ENCODE measurements at regions not wholly inside any gene's neighbourhood (a gene's known extent, or its start where the extent isn't known, plus 50 kb on each side); places are given as distances from the start of the nearest gene placed in this dataset.

DNA sequence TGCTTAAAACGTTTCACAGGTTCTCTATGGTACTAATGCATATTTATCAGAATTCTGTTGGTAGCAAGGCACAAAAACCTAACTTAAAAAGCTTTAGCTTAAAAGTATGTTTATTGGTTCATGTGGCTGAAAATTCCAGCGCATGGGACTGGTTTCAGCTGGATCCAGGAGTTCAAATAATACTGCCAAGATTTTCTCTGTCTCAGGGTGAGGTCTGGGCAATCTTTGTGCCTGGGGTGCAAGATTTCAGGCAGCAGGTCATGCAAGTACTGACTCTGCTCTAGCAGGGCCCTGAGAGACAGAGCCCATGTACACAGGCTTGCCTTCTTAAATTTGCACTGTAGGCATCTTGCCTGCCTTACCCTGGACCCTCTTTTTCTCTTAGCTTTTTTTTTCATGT lies 134.2 kb upstream of the GAS1 start:
- Histone ChIP-seq H3K9me2 (ENCODE audit: insufficient read depth) (no peaks in the 10 kb centered on the region), H2AFZ (no peak overlapping the region), H3K27ac (no peak overlapping the region), H3K4me3 (no peak overlapping the region), H3K9me3 (ENCODE audit: low read depth) (no peaks in the 10 kb centered on the region), H4K20me1 (ENCODE audit: insufficient read depth) (no peaks in the 10 kb centered on the region), H3K79me2 (ENCODE audit: insufficient read depth) (no peaks in the 10 kb centered on the region), H3K4me1 (ENCODE audit: insufficient read depth) (0 out of 2 replicates have a peak, but pooled peaks cover 3% of the 10 kb centered on the region), H3K4me2 (ENCODE audit: unreplicated experiment) (no peak overlapping the region), H3F3A (ENCODE audit: insufficient read depth) (peaks cover 5% of the 10 kb centered on the region; the same call in 1 of the 2 replicates), H3K36me3 (ENCODE audit: low read depth) (no peaks in the 10 kb centered on the region), H3K9ac (no peak overlapping the region), H3K27me3 (replicated peaks; ENCODE audit: insufficient read depth) (no peaks in the 10 kb centered on the region)
- in situ Hi-C loops (cut with MboI), result no loop called here
- no peak for TF ChIP-seq EZH2 (IDR thresholded peaks at IDR 0.05; ENCODE audit: insufficient read depth, poor library complexity, severe bottlenecking)
- TF ChIP-seq EZH2phosphoT487 (IDR thresholded peaks at IDR 0.05; ENCODE audit: insufficient read depth, low read depth), result no peak
- WGBS, 2 experiments (ENCODE audit: low coverage in 1 of 2, low lambda C conversion rate in 2 of 2, missing lambda C conversion rate in 2 of 2), result 35 to 40% methylated on average over 2 of the region's 2 CpGs
- no peak for DNase-seq

DNA sequence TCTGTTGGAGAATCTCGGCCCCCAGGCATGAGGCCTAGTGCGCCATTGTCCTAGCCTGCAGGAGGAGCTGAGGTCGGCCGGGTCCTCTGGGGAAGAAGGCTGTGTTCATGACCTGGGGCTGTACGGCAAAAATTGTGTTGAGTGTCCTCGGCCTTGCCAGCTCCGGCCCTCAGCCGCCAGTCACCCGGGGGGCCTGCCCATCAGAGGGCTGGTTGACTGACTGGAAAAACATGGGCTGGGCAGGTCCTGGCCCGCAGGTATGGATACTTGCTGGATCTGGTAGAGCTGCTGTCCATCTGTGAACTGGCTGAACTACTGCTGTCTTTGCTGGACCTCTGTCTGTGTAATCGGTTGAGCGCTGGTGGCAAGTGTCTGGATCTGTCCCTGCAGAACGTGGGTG lies 136.7 kb upstream of the GAS1 start:
- no peak for TF ChIP-seq EZH2phosphoT487 (IDR thresholded peaks at IDR 0.05; ENCODE audit: insufficient read depth, low read depth)
- TF ChIP-seq EZH2 (IDR thresholded peaks at IDR 0.05; ENCODE audit: insufficient read depth, poor library complexity, severe bottlenecking), result no peak
- Histone ChIP-seq H3K27ac (no peak overlapping the region), H3K79me2 (ENCODE audit: insufficient read depth) (no peaks in the 10 kb centered on the region), H3K9ac (no peak overlapping the region), H2AFZ (no peak overlapping the region), H3F3A (ENCODE audit: insufficient read depth) (peaks cover 5% of the 10 kb centered on the region; the same call in 1 of the 2 replicates), H3K36me3 (ENCODE audit: low read depth) (no peaks in the 10 kb centered on the region), H3K4me2 (ENCODE audit: unreplicated experiment) (no peak overlapping the region), H3K4me3 (no peak overlapping the region), H3K9me3 (ENCODE audit: low read depth) (no peaks in the 10 kb centered on the region), H3K9me2 (ENCODE audit: insufficient read depth) (no peaks in the 10 kb centered on the region), H4K20me1 (ENCODE audit: insufficient read depth) (no peaks in the 10 kb centered on the region), H3K27me3 (replicated peaks; ENCODE audit: insufficient read depth) (no peaks in the 10 kb centered on the region), H3K4me1 (ENCODE audit: insufficient read depth) (0 out of 2 replicates have a peak, but pooled peaks cover 3% of the 10 kb centered on the region)
- in situ Hi-C loops (cut with MboI), result no loop called here
- WGBS, 2 experiments (ENCODE audit: low coverage in 1 of 2, low lambda C conversion rate in 2 of 2, missing lambda C conversion rate in 2 of 2), result 86 to 88% methylated on average over 8 to 13 of the region's 13 CpGs
- no peak for DNase-seq

DNA sequence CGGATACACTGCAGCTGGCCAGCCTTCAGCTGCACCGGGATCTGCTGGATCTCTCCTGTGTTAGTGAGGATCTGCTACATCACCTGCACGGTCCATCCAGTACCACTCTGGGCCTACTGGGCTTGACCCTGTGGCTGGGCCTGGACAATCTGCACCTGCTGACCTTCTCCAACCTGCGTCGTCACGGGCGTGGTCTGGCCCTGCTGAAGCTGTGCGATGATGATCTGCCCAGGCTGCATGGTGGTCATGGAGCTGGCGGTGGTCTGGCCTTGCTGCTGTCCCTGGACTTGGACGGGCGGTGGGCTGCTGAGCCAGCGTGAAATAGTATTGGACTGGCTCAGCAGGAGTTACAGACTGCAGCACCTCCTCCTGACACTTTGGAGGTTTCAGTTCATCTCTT lies 137.1 kb upstream of the GAS1 start:
- Histone ChIP-seq H2AFZ (no peak overlapping the region), H3K4me2 (ENCODE audit: unreplicated experiment) (no peak overlapping the region), H3K79me2 (ENCODE audit: insufficient read depth) (no peaks in the 10 kb centered on the region), H4K20me1 (ENCODE audit: insufficient read depth) (no peaks in the 10 kb centered on the region), H3K9me3 (ENCODE audit: low read depth) (no peaks in the 10 kb centered on the region), H3K27me3 (replicated peaks; ENCODE audit: insufficient read depth) (no peaks in the 10 kb centered on the region), H3K4me3 (no peak overlapping the region), H3K36me3 (ENCODE audit: low read depth) (no peaks in the 10 kb centered on the region), H3K27ac (no peak overlapping the region), H3K9me2 (ENCODE audit: insufficient read depth) (no peaks in the 10 kb centered on the region), H3F3A (ENCODE audit: insufficient read depth) (peaks cover 5% of the 10 kb centered on the region; the same call in 1 of the 2 replicates), H3K9ac (no peak overlapping the region), H3K4me1 (ENCODE audit: insufficient read depth) (0 out of 2 replicates have a peak, but pooled peaks cover 3% of the 10 kb centered on the region)
- 91 to 94% methylated on average over 12 of the region's 12 CpGs for WGBS, 2 experiments (ENCODE audit: low coverage in 1 of 2, low lambda C conversion rate in 2 of 2, missing lambda C conversion rate in 2 of 2)
- in situ Hi-C loops (cut with MboI), result no loop called here
- TF ChIP-seq EZH2 (IDR thresholded peaks at IDR 0.05; ENCODE audit: insufficient read depth, poor library complexity, severe bottlenecking), result no peak
- TF ChIP-seq EZH2phosphoT487 (IDR thresholded peaks at IDR 0.05; ENCODE audit: insufficient read depth, low read depth), result no peak
- DNase-seq, result no peak

- Histone ChIP-seq H3K79me2 (ENCODE audit: insufficient read depth) (no peaks in the 10 kb centered on the region), H3K4me2 (ENCODE audit: unreplicated experiment) (no peak overlapping the region), H3K9me3 (ENCODE audit: low read depth) (no peaks in the 10 kb centered on the region), H3K4me3 (no peak overlapping the region), H3K36me3 (ENCODE audit: low read depth) (no peaks in the 10 kb centered on the region), H3K9ac (no peak overlapping the region), H2AFZ (no peak overlapping the region), H3K9me2 (ENCODE audit: insufficient read depth) (no peaks in the 10 kb centered on the region), H3F3A (ENCODE audit: insufficient read depth) (peaks cover 4% of the 10 kb centered on the region; the same call in 1 of the 2 replicates), H3K27ac (no peak overlapping the region), H4K20me1 (ENCODE audit: insufficient read depth) (no peaks in the 10 kb centered on the region), H3K4me1 (ENCODE audit: insufficient read depth) (0 out of 2 replicates have a peak, but pooled peaks cover 3% of the 10 kb centered on the region), H3K27me3 (replicated peaks; ENCODE audit: insufficient read depth) (no peaks in the 10 kb centered on the region)
- TF ChIP-seq EZH2 (IDR thresholded peaks at IDR 0.05; ENCODE audit: insufficient read depth, poor library complexity, severe bottlenecking) (no peak), EZH2phosphoT487 (IDR thresholded peaks at IDR 0.05; ENCODE audit: insufficient read depth, low read depth) (no peak)
- DNase-seq, result no peak
- WGBS, 2 experiments (ENCODE audit: low coverage in 1 of 2, low lambda C conversion rate in 2 of 2, missing lambda C conversion rate in 2 of 2), result 83 to 88% methylated on average over 15 to 27 of the region's 27 CpGs
- in situ Hi-C loops (cut with MboI), result no loop called here
Measured at GRCh38 chr9:87085073-87085472, 137.8 kb upstream of the GAS1 start.

- no peak overlapping the region for H3K4me3 ChIP-seq
- 0 out of 2 replicates have a peak, but pooled peaks cover 3% of the 10 kb centered on the region for H3K4me1 ChIP-seq (ENCODE audit: insufficient read depth)
- WGBS, 2 experiments (ENCODE audit: low coverage in 1 of 2, low lambda C conversion rate in 2 of 2, missing lambda C conversion rate in 2 of 2), result 81 to 83% methylated on average over 9 of the region's 9 CpGs
- H4K20me1 ChIP-seq (ENCODE audit: insufficient read depth), result no peaks in the 10 kb centered on the region
- H3K27me3 ChIP-seq (replicated peaks; ENCODE audit: insufficient read depth), result no peaks in the 10 kb centered on the region
- no peak overlapping the region for H3K27ac ChIP-seq
- H2AFZ ChIP-seq, result no peak overlapping the region
- H3K4me2 ChIP-seq (ENCODE audit: unreplicated experiment), result no peak overlapping the region
- no peak overlapping the region for H3K9ac ChIP-seq
- H3K9me2 ChIP-seq (ENCODE audit: insufficient read depth), result no peaks in the 10 kb centered on the region
- H3K79me2 ChIP-seq (ENCODE audit: insufficient read depth), result no peaks in the 10 kb centered on the region
- H3F3A ChIP-seq (ENCODE audit: insufficient read depth), result no peaks in the 10 kb centered on the region
- H3K9me3 ChIP-seq (ENCODE audit: low read depth), result no peaks in the 10 kb centered on the region
- no peak for DNase-seq
- in situ Hi-C loops (cut with MboI), result no loop called here
- TF ChIP-seq EZH2 (IDR thresholded peaks at IDR 0.05; ENCODE audit: insufficient read depth, poor library complexity, severe bottlenecking), result no peak
- TF ChIP-seq EZH2phosphoT487 (IDR thresholded peaks at IDR 0.05; ENCODE audit: insufficient read depth, low read depth), result no peak
- H3K36me3 ChIP-seq (ENCODE audit: low read depth), result no peaks in the 10 kb centered on the region
Measured at GRCh38 chr9:87085521-87085920, 138.2 kb upstream of the GAS1 start.
